ENCODE measurements at regions not wholly inside any gene's neighbourhood (a gene's known extent, or its start where the extent isn't known, plus 50 kb on each side); places are given as distances from the start of the nearest gene placed in this dataset.

DNA sequence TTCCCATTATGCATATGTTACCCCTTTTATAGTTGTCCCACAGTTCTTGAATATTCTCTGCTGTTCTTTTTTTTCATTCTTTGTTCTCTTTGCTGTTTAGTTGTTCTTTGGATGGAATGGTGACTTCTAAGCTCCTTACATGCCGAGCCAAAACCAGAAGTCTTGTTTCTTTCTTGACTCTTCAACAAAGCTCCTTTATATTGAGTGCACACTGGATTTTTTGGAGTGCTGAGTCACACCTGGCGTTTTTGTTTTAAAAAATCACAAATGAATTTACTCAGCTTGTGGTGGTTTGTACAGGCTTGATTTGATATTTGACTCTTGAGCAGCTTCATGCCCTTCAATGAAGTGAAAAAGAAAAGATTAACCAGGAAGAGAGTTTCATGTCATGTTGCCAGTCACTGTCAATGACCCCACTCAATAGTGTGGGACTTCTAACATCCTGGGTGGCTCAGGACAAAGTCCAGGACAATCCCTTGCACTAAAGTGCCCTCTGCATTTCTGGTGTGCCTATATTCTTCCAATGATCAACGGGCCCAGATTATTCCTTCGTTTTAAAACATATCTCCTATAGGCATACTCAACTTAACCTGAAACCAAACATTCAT lies 112.4 kb upstream of the SLC38A4 start (continued):
- no peak for TF ChIP-seq EHMT2 (IDR thresholded peaks at IDR 0.05; ENCODE audit: borderline replicate concordance, low read depth, low read length)
- TF ChIP-seq KDM6A (CRISPR knock-in tag; IDR thresholded peaks at IDR 0.05; ENCODE audit: low read depth), result peak; percentile 57
- TF ChIP-seq KDM2A (CRISPR knock-in tag; IDR thresholded peaks at IDR 0.05; ENCODE audit: borderline replicate concordance, low read depth), result no peak
- TF ChIP-seq ZNF17 (CRISPR knock-in tag; IDR thresholded peaks at IDR 0.05), result no peak
- no peak for TF ChIP-seq SRF (IDR thresholded peaks at IDR 0.05; ENCODE audit: low read depth, low read length)
- TF ChIP-seq ZBTB7B (CRISPR knock-in tag; IDR thresholded peaks at IDR 0.05), result no peak
- no peak for TF ChIP-seq FOXM1 (CRISPR knock-in tag; IDR thresholded peaks at IDR 0.05)
- no peak for TF ChIP-seq KDM5B (CRISPR knock-in tag; IDR thresholded peaks at IDR 0.05; ENCODE audit: borderline replicate concordance)
- TF ChIP-seq ZNF557 (CRISPR knock-in tag; IDR thresholded peaks at IDR 0.05), result no peak
- TF ChIP-seq CENPBD1 (CRISPR knock-in tag; IDR thresholded peaks at IDR 0.05; ENCODE audit: borderline replicate concordance, low read depth), result no peak
- no peak for TF ChIP-seq ZNF580 (CRISPR knock-in tag; IDR thresholded peaks at IDR 0.05; ENCODE audit: borderline replicate concordance, low read depth)
- TF ChIP-seq, protein P1, sequence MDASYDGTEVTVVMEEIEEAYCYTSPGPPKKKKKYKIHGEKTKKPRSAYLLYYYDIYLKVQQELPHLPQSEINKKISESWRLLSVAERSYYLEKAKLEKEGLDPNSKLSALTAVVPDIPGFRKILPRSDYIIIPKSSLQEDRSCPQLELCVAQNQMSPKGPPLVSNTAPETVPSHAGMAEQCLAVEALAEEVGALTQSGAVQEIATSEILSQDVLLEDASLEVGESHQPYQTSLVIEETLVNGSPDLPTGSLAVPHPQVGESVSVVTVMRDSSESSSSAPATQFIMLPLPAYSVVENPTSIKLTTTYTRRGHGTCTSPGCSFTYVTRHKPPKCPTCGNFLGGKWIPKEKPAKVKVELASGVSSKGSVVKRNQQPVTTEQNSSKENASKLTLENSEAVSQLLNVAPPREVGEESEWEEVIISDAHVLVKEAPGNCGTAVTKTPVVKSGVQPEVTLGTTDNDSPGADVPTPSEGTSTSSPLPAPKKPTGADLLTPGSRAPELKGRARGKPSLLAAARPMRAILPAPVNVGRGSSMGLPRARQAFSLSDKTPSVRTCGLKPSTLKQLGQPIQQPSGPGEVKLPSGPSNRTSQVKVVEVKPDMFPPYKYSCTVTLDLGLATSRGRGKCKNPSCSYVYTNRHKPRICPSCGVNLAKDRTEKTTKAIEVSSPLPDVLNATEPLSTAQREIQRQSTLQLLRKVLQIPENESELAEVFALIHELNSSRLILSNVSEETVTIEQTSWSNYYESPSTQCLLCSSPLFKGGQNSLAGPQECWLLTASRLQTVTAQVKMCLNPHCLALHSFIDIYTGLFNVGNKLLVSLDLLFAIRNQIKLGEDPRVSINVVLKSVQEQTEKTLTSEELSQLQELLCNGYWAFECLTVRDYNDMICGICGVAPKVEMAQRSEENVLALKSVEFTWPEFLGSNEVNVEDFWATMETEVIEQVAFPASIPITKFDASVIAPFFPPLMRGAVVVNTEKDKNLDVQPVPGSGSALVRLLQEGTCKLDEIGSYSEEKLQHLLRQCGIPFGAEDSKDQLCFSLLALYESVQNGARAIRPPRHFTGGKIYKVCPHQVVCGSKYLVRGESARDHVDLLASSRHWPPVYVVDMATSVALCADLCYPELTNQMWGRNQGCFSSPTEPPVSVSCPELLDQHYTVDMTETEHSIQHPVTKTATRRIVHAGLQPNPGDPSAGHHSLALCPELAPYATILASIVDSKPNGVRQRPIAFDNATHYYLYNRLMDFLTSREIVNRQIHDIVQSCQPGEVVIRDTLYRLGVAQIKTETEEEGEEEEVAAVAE (CRISPR knock-in tag; IDR thresholded peaks at IDR 0.05; ENCODE audit: borderline replicate concordance), result no peak
- no peak for TF ChIP-seq FOXP1 (IDR thresholded peaks at IDR 0.05)
- TF ChIP-seq FOXP1 (CRISPR knock-in tag; IDR thresholded peaks at IDR 0.05), result no peak
- peak; percentile 72; the same call in 1 of the 2 replicates for TF ChIP-seq ZNF331 (CRISPR knock-in tag; IDR thresholded peaks at IDR 0.05)
- TF ChIP-seq ZNF430 (CRISPR knock-in tag; IDR thresholded peaks at IDR 0.05), result no peak
- TF ChIP-seq RAD51 (IDR thresholded peaks at IDR 0.05; ENCODE audit: borderline replicate concordance), result no peak
- no peak for TF ChIP-seq GABPB1 (CRISPR knock-in tag; IDR thresholded peaks at IDR 0.05)
- TF ChIP-seq ZIK1 (CRISPR knock-in tag; IDR thresholded peaks at IDR 0.05; ENCODE audit: borderline replicate concordance, low read depth), result no peak
- TF ChIP-seq, protein P2, sequence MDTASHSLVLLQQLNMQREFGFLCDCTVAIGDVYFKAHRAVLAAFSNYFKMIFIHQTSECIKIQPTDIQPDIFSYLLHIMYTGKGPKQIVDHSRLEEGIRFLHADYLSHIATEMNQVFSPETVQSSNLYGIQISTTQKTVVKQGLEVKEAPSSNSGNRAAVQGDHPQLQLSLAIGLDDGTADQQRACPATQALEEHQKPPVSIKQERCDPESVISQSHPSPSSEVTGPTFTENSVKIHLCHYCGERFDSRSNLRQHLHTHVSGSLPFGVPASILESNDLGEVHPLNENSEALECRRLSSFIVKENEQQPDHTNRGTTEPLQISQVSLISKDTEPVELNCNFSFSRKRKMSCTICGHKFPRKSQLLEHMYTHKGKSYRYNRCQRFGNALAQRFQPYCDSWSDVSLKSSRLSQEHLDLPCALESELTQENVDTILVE (CRISPR knock-in tag; IDR thresholded peaks at IDR 0.05), result no peak
- TF ChIP-seq, protein P3, sequence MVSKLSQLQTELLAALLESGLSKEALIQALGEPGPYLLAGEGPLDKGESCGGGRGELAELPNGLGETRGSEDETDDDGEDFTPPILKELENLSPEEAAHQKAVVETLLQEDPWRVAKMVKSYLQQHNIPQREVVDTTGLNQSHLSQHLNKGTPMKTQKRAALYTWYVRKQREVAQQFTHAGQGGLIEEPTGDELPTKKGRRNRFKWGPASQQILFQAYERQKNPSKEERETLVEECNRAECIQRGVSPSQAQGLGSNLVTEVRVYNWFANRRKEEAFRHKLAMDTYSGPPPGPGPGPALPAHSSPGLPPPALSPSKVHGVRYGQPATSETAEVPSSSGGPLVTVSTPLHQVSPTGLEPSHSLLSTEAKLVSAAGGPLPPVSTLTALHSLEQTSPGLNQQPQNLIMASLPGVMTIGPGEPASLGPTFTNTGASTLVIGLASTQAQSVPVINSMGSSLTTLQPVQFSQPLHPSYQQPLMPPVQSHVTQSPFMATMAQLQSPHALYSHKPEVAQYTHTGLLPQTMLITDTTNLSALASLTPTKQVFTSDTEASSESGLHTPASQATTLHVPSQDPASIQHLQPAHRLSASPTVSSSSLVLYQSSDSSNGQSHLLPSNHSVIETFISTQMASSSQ (IDR thresholded peaks at IDR 0.05; ENCODE audit: low read depth), result peak; percentile 26; the same call in 1 of the 2 replicates
- TF ChIP-seq, protein P3 (CRISPR knock-in tag; IDR thresholded peaks at IDR 0.05; ENCODE audit: borderline replicate concordance), result no peak

Measured in HepG2 (cell line).